PC-9 (cell line): ENCODE measurements at regions not wholly inside any gene's neighbourhood (a gene's known extent, or its start where the extent isn't known, plus 50 kb on each side); places are given as distances from the start of the nearest gene placed in this dataset.

Experiments
- BruUV-seq: library from RNA; stranded (reverse); fragments of 400-500 nt; replicated peaks from 2 replicates; lab custom pipeline; 2021; lab: Mats Ljungman, UMichigan
- CTCF ChIA-PET: fragments of 300-600 bp; sonication (Branson Sonifier 250); formaldehyde crosslinking; loops from one replicate; lab custom pipeline; 2022; ENCODE audit warnings: antibody characterized with exemption; lab: Charles Lee
- POLR2A ChIA-PET: fragments of 300-600 bp; sonication (Branson Sonifier 250); formaldehyde crosslinking; loops from one replicate; lab custom pipeline; 2022; ENCODE audit warnings: antibody characterized with exemption; ENCODE audit not compliant: unreplicated experiment; lab: Charles Lee
- DNase-seq, 2 experiments: peaks; one replicate each; pipeline versions ENCODE4 v3.0.0 to v3.0.0-alpha.2; 2015 to 2022; ENCODE audit warnings: mixed read lengths in 1 of 2
- H2AFZ ChIP-seq: fragments of 200-600 bp; sonication (generic); 2 replicates; pipeline ENCODE4 v1.8.1; 2017; ENCODE audit warnings: antibody characterized with exemption
- H3F3A ChIP-seq: fragments of 200-600 bp; sonication (generic); 2 replicates; pipeline ENCODE4 v1.8.1; 2017; ENCODE audit warnings: antibody characterized with exemption, mild to moderate bottlenecking, low read depth; ENCODE audit not compliant: insufficient read depth
- H3K27ac ChIP-seq: fragments of 200-600 bp; sonication (generic); 2 replicates; pipeline ENCODE4 v1.6.1; 2016; ENCODE audit warnings: mixed run types
- H3K27me3 ChIP-seq: fragments of 200-600 bp; sonication (generic); 2 replicates; pipeline ENCODE4 v1.6.1; 2016; ENCODE audit warnings: low read depth, mixed run types; ENCODE audit not compliant: insufficient read depth
- H3K36me3 ChIP-seq: fragments of 200-600 bp; sonication (generic); 2 replicates; pipeline ENCODE4 v1.6.1; 2016; ENCODE audit warnings: low read depth, mixed run types
- H3K4me1 ChIP-seq: fragments of 200-600 bp; sonication (generic); replicated peaks from 2 replicates; pipeline ENCODE4 v1.6.1; 2016; ENCODE audit warnings: mixed run types; ENCODE audit not compliant: insufficient read depth
- H3K4me2 ChIP-seq: fragments of 200-600 bp; sonication (generic); 2 replicates; pipeline ENCODE4 v1.6.1; 2017; ENCODE audit warnings: mixed run types
- H3K4me3 ChIP-seq: fragments of 200-600 bp; sonication (generic); 2 replicates; pipeline ENCODE4 v1.6.1; 2016; ENCODE audit warnings: mixed run types
- H3K79me2 ChIP-seq: fragments of 200-600 bp; sonication (generic); 2 replicates; pipeline ENCODE4 v1.6.1; 2017; ENCODE audit warnings: low read depth, mixed run types
- H3K9me2 ChIP-seq: fragments of 200-600 bp; sonication (generic); 2 replicates; pipeline ENCODE4 v1.8.1; 2017; ENCODE audit warnings: mild to moderate bottlenecking; ENCODE audit not compliant: insufficient read depth
- H3K9me3 ChIP-seq: fragments of 200-600 bp; sonication (generic); 2 replicates; pipeline ENCODE4 v1.8.1; 2016; ENCODE audit warnings: low read depth; ENCODE audit not compliant: insufficient read depth
- H4K20me1 ChIP-seq: fragments of 200-600 bp; sonication (generic); 2 replicates; pipeline ENCODE4 v1.8.1; 2017; ENCODE audit not compliant: insufficient read depth
- EZH2 ChIP-seq: fragments of 200-600 bp; sonication (generic); IDR thresholded peaks from 2 replicates; pipeline ENCODE4 v1.8.0; 2017; ENCODE audit warnings: antibody characterized with exemption, low read depth
- intact Hi-C: fragments of 100-400 bp; cut with micrococcal nuclease; formaldehyde crosslinking; loops from one replicate; pipeline ENCODE4 v1.10.0; 2022; ENCODE audit not compliant: unreplicated experiment
- TF ChIP-seq, protein P1 (sequence below): fragments of 200-600 bp; sonication (generic); conservative IDR thresholded peaks from 2 replicates; pipeline ENCODE4 v1.6.1; 2017; ENCODE audit warnings: mixed run types, antibody characterized with exemption, mild to moderate bottlenecking, moderate library complexity

DNA sequence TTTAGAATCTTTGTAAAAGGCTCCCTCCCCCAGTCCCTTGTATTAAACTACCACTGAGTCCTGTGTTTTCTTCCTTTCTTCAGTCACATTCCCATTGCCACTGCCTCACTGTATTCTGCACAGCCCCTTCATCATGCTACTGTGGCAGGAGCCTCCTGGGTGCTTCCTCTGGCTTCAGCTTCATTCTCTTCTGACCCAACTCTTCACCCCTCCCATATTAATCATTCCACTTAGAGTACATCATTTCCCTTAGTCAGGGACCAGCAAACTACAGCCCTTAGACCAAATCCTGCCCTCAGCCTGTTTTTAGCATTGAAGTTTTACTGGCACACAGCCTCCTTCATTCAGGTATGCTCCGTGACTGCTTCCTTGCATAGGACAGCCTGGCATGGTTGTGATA is 127.7 kb upstream of the MTNR1B start:
- Histone ChIP-seq H4K20me1 (no peaks in the 10 kb centered on the region), H3K36me3 (no peaks in the 10 kb centered on the region), H3K4me1 (no peaks in the 10 kb centered on the region), H3F3A (no peaks in the 10 kb centered on the region), H2AFZ (no peak overlapping the region), H3K27ac (no peak overlapping the region), H3K4me3 (no peak overlapping the region), H3K9me2 (no peaks in the 10 kb centered on the region), H3K27me3 (no peaks in the 10 kb centered on the region), H3K79me2 (no peaks in the 10 kb centered on the region), H3K4me2 (no peak overlapping the region), H3K9me3 (no peaks in the 10 kb centered on the region)
- ChIA-PET CTCF (no interaction called here), POLR2A (no interaction called here)
- BruUV-seq: no TSS peak
- intact Hi-C loops: no loop called here
- TF ChIP-seq, protein P1, sequence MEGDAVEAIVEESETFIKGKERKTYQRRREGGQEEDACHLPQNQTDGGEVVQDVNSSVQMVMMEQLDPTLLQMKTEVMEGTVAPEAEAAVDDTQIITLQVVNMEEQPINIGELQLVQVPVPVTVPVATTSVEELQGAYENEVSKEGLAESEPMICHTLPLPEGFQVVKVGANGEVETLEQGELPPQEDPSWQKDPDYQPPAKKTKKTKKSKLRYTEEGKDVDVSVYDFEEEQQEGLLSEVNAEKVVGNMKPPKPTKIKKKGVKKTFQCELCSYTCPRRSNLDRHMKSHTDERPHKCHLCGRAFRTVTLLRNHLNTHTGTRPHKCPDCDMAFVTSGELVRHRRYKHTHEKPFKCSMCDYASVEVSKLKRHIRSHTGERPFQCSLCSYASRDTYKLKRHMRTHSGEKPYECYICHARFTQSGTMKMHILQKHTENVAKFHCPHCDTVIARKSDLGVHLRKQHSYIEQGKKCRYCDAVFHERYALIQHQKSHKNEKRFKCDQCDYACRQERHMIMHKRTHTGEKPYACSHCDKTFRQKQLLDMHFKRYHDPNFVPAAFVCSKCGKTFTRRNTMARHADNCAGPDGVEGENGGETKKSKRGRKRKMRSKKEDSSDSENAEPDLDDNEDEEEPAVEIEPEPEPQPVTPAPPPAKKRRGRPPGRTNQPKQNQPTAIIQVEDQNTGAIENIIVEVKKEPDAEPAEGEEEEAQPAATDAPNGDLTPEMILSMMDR: no peak
- TF ChIP-seq EZH2: no peak
- DNase-seq: no peak

- H3K4me2 ChIP-seq: no peak overlapping the region
Measured at GRCh38 chr11:92843455-92843854, 126.0 kb upstream of the MTNR1B start.

DNA sequence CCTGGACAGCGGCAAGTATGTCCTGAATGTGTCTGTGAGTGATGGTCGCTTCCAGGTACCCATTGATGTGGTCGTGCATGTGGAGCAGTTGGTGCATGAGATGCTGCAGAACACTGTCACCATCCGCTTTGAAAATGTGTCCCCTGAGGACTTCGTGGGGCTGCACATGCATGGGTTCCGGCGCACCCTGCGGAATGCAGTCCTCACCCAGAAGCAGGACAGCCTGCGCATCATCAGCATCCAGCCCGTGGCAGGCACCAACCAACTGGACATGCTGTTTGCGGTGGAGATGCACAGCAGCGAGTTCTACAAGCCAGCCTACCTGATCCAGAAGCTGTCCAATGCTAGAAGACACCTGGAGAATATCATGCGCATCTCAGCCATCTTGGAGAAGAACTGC is 125.3 kb upstream of the MTNR1B start:
- Histone ChIP-seq H3K4me1 (no peaks in the 10 kb centered on the region), H3K4me3 (no peak overlapping the region), H2AFZ (no peak overlapping the region), H3K27me3 (no peaks in the 10 kb centered on the region), H3F3A (no peaks in the 10 kb centered on the region), H4K20me1 (no peaks in the 10 kb centered on the region), H3K4me2 (no peak overlapping the region), H3K79me2 (no peaks in the 10 kb centered on the region), H3K9me2 (no peaks in the 10 kb centered on the region), H3K9me3 (no peaks in the 10 kb centered on the region), H3K27ac (no peak overlapping the region), H3K36me3 (no peaks in the 10 kb centered on the region)
- intact Hi-C loops: no loop called here
- ChIA-PET POLR2A (no interaction called here), CTCF (no interaction called here)
- TF ChIP-seq, protein P1: no peak
- no peak for TF ChIP-seq EZH2
- BruUV-seq: no TSS peak
- no peak for DNase-seq

More at GRCh38 chr11:92843455-92843854, 126.0 kb upstream of the MTNR1B start:
- intact Hi-C loops: no loop called here
- no TSS peak for BruUV-seq
- TF ChIP-seq, protein P1: no peak
- TF ChIP-seq EZH2: no peak
- POLR2A ChIA-PET: no interaction called here
- Histone ChIP-seq H4K20me1 (no peaks in the 10 kb centered on the region), H3K9me2 (no peaks in the 10 kb centered on the region), H3K27ac (no peak overlapping the region), H3K79me2 (no peaks in the 10 kb centered on the region), H3K4me1 (no peaks in the 10 kb centered on the region), H3K27me3 (no peaks in the 10 kb centered on the region), H3K4me3 (no peak overlapping the region), H3F3A (no peaks in the 10 kb centered on the region), H3K9me3 (no peaks in the 10 kb centered on the region), H3K36me3 (no peaks in the 10 kb centered on the region), H2AFZ (no peak overlapping the region)
- CTCF ChIA-PET: no interaction called here
- no peak for DNase-seq
